Testis (tissue), 2 donors: ENCODE measurements at regions not wholly inside any gene's neighbourhood (a gene's known extent, or its start where the extent isn't known, plus 50 kb on each side); places are given as distances from the start of the nearest gene placed in this dataset.

Source experiments
- POLR2A ChIP-seq: fragments of 450-650 bp; IDR thresholded peaks from one replicate; pipeline ENCODE4 v1.6.1; 2017; ENCODE audit warnings: antibody characterized with exemption, mild to moderate bottlenecking, moderate library complexity
- TF ChIP-seq, protein P1 (sequence below), 3 experiments: fragments of 450-650 bp in 2 of 3; fragments of 200-600 bp in 1 of 3; sonication (generic) in 1 of 3; IDR thresholded peaks; one replicate each; pipeline ENCODE4 v1.5.1; 2016 to 2019; ENCODE audit warnings: antibody characterized with exemption in 3 of 3, mild to moderate bottlenecking in 2 of 3, moderate library complexity in 1 of 3

- TF ChIP-seq, protein P1, sequence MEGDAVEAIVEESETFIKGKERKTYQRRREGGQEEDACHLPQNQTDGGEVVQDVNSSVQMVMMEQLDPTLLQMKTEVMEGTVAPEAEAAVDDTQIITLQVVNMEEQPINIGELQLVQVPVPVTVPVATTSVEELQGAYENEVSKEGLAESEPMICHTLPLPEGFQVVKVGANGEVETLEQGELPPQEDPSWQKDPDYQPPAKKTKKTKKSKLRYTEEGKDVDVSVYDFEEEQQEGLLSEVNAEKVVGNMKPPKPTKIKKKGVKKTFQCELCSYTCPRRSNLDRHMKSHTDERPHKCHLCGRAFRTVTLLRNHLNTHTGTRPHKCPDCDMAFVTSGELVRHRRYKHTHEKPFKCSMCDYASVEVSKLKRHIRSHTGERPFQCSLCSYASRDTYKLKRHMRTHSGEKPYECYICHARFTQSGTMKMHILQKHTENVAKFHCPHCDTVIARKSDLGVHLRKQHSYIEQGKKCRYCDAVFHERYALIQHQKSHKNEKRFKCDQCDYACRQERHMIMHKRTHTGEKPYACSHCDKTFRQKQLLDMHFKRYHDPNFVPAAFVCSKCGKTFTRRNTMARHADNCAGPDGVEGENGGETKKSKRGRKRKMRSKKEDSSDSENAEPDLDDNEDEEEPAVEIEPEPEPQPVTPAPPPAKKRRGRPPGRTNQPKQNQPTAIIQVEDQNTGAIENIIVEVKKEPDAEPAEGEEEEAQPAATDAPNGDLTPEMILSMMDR (IDR thresholded peaks at IDR 0.05), result no peak
- no peak for TF ChIP-seq POLR2A
These were observed 444.2 kb downstream of the ACTL7B start for GRCh38 chr9:108411632-108412031.
